Mesenchymal stem cell (in vitro differentiated cells and primary cell): ENCODE measurements at regions not wholly inside any gene's neighbourhood (a gene's known extent, or its start where the extent isn't known, plus 50 kb on each side); places are given as distances from the start of the nearest gene placed in this dataset.

Source experiments
- DNase-seq: peaks from one replicate; pipeline ENCODE4 v3.0.0-alpha.2; 2013
- H2AFZ ChIP-seq: one replicate; pipeline ENCODE4 v1.6.1; 2013; ENCODE audit warnings: low read depth, mild to moderate bottlenecking, control low read depth, inconsistent platforms, low read length, moderate library complexity
- H2AK5ac ChIP-seq: 2 replicates; pipeline ENCODE4 v1.6.1; 2013; ENCODE audit warnings: low read length, moderate library complexity, mild to moderate bottlenecking, inconsistent platforms; ENCODE audit not compliant: severe bottlenecking
- H2BK120ac ChIP-seq: one replicate; pipeline ENCODE4 v1.6.1; 2013; ENCODE audit warnings: low read depth, mild to moderate bottlenecking, inconsistent platforms, low read length, moderate library complexity
- H2BK12ac ChIP-seq, 2 experiments: one replicate each; pipeline ENCODE4 v1.6.1; 2013; ENCODE audit warnings: inconsistent platforms in 2 of 2, low read length in 2 of 2, mild to moderate bottlenecking in 2 of 2, moderate library complexity in 2 of 2, control low read depth in 1 of 2
- H2BK15ac ChIP-seq: one replicate; pipeline ENCODE4 v1.6.1; 2013; ENCODE audit warnings: mild to moderate bottlenecking, low read depth, inconsistent platforms; ENCODE audit not compliant: poor library complexity, severe bottlenecking
- H2BK5ac ChIP-seq: 2 replicates; pipeline ENCODE4 v1.6.1; 2013; ENCODE audit warnings: low read depth, mild to moderate bottlenecking, low read length, control low read depth, inconsistent platforms; ENCODE audit not compliant: poor library complexity, severe bottlenecking
- H3K14ac ChIP-seq, 2 experiments: one replicate each; pipeline ENCODE4 v1.6.1; 2013; ENCODE audit warnings: inconsistent platforms in 2 of 2, low read length in 2 of 2, control low read depth in 1 of 2, mild to moderate bottlenecking in 1 of 2, moderate library complexity in 1 of 2
- H3K18ac ChIP-seq, 2 experiments: one replicate each; pipeline ENCODE4 v1.6.1; 2013; ENCODE audit warnings: inconsistent platforms in 2 of 2, low read length in 2 of 2, control low read depth in 1 of 2, low read depth in 1 of 2, mild to moderate bottlenecking in 1 of 2
- H3K23ac ChIP-seq, 2 experiments: one replicate each; pipeline ENCODE4 v1.6.1; 2013; ENCODE audit warnings: inconsistent platforms in 2 of 2, low read length in 2 of 2, mild to moderate bottlenecking in 2 of 2, moderate library complexity in 2 of 2, control low read depth in 1 of 2
- H3K27ac ChIP-seq: 2 replicates; pipeline ENCODE4 v1.5.1; 2013; ENCODE audit warnings: mild to moderate bottlenecking, moderate library complexity, low read length, control low read depth, inconsistent platforms; ENCODE audit not compliant: poor library complexity, severe bottlenecking
- H3K27me3 ChIP-seq, 2 experiments: 2 replicates each; pipeline versions ENCODE4 v1.6.1 to v1.7.0; 2013; ENCODE audit warnings: low read length in 2 of 2, mild to moderate bottlenecking in 2 of 2, moderate library complexity in 2 of 2, control low read depth in 1 of 2, inconsistent platforms in 1 of 2; ENCODE audit not compliant: control insufficient read depth in 1 of 2, insufficient read depth in 1 of 2
- H3K36me3 ChIP-seq, 2 experiments: 2 replicates each; pipeline versions ENCODE4 v1.6.1 to v1.7.0; 2013; ENCODE audit warnings: low read length in 2 of 2, control low read depth in 1 of 2, inconsistent platforms in 1 of 2, low read depth in 1 of 2, mild to moderate bottlenecking in 1 of 2; ENCODE audit not compliant: insufficient read depth in 2 of 2, control insufficient read depth in 1 of 2
- H3K4ac ChIP-seq, 2 experiments: one replicate each; pipeline ENCODE4 v1.6.1; 2013; ENCODE audit warnings: inconsistent platforms in 2 of 2, low read length in 2 of 2, mild to moderate bottlenecking in 2 of 2, moderate library complexity in 2 of 2, control low read depth in 1 of 2, low read depth in 1 of 2
- H3K4me1 ChIP-seq: 2 replicates; pipeline ENCODE4 v1.6.1; 2013; ENCODE audit warnings: low read depth, low read length, control low read depth; ENCODE audit not compliant: control insufficient read depth, insufficient read depth
- H3K4me2 ChIP-seq: 2 replicates; pipeline ENCODE4 v1.6.1; 2013; ENCODE audit warnings: low read length, mild to moderate bottlenecking, inconsistent platforms; ENCODE audit not compliant: poor library complexity, severe bottlenecking
- H3K4me3 ChIP-seq, 2 experiments: 2 replicates each; pipeline versions ENCODE4 v1.5.1 to v1.7.0; 2013; ENCODE audit warnings: low read length in 2 of 2, mild to moderate bottlenecking in 2 of 2, control low read depth in 1 of 2, low read depth in 1 of 2; ENCODE audit not compliant: insufficient read depth in 1 of 2
- H3K79me1 ChIP-seq: replicated peaks from 2 replicates; pipeline ENCODE4 v1.6.1; 2013; ENCODE audit warnings: mild to moderate bottlenecking, control low read depth, low read length, inconsistent platforms; ENCODE audit not compliant: poor library complexity, severe bottlenecking
- H3K9ac ChIP-seq: 2 replicates; pipeline ENCODE4 v1.7.0; 2013; ENCODE audit warnings: mild to moderate bottlenecking, low read length, moderate library complexity
- H3K9me3 ChIP-seq: 2 replicates; pipeline ENCODE4 v1.7.0; 2013; ENCODE audit warnings: mild to moderate bottlenecking, low read length; ENCODE audit not compliant: control insufficient read depth
- H4K8ac ChIP-seq: one replicate; pipeline ENCODE4 v1.6.1; 2013; ENCODE audit warnings: inconsistent platforms, mild to moderate bottlenecking, low read length, moderate library complexity
- H4K91ac ChIP-seq: one replicate; pipeline ENCODE4 v1.6.1; 2013; ENCODE audit warnings: mild to moderate bottlenecking, low read length, inconsistent platforms
- WGBS: methylation state at CpG from one replicate; pipeline ENCODE4 v1.1.7; 2013; ENCODE audit warnings: mixed read lengths; 5-methylcytosine and 5-hydroxymethylcytosine counted together

- H2BK120ac ChIP-seq = no peak overlapping the region
- WGBS = 86% methylated on average over 10 of the region's 13 CpGs
- no peak overlapping the region for H3K27ac ChIP-seq
- no peak overlapping the region for H2BK5ac ChIP-seq
- H3K9me3 ChIP-seq = no peaks in the 10 kb centered on the region
- H2BK15ac ChIP-seq = no peak overlapping the region
- peak overlapping the region; percentile 35 for H3K9ac ChIP-seq
- peaks cover 9 to 34% of the 10 kb centered on the region in 2 experiments for H3K27me3 ChIP-seq
- H3K4me2 ChIP-seq = no peak overlapping the region
- H4K8ac ChIP-seq = no peak overlapping the region
- no peak overlapping the region for H3K18ac ChIP-seq
- no peak overlapping the region for H2AFZ ChIP-seq
- no peak overlapping the region for H4K91ac ChIP-seq
- no peak overlapping the region for H3K14ac ChIP-seq
- H3K4me3 ChIP-seq = no peak overlapping the region
- H3K4ac ChIP-seq = no peak overlapping the region
- H3K4me1 ChIP-seq = peaks cover 1% of the 10 kb centered on the region
- no peak overlapping the region for H2AK5ac ChIP-seq
- H3K79me1 ChIP-seq = no peaks in the 10 kb centered on the region
- no peak overlapping the region for H3K23ac ChIP-seq
- H3K36me3 ChIP-seq = no peaks in the 10 kb centered on the region
- no peak overlapping the region for H2BK12ac ChIP-seq
- no peak for DNase-seq
Observed at GRCh38 chr6:168369786-168370185, 50.2 kb upstream of the DACT2 start.

- no peak overlapping the region for H4K91ac ChIP-seq
Observed at GRCh38 chr6:168370310-168370991, 50.9 kb upstream of the DACT2 start.

DNA sequence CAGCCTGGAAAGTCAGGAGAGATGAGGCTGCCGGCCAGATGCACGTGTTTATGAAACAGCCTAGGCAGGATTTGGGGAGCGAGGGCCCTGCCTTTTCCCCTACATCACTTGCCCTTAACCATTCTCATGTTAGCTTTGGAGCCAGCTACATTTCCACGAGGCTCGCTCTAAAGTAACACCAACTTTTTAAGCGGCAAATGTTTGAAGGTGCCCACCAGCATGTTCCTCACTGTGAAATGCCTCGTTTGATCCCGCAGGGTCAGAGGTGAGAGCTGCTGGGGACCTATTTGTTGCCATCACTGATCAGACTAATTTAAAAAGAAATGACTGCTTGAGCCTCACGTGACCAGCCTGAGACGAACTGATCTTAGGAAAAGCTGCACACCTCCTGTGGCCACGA is 51.6 kb upstream of the DACT2 start:
- no peak overlapping the region for H3K4me3 ChIP-seq
- peaks cover 11 to 34% of the 10 kb centered on the region in 2 experiments for H3K27me3 ChIP-seq
- 92% methylated on average over 11 of the region's 11 CpGs for WGBS
- H3K4ac ChIP-seq = no peak overlapping the region
- no peak overlapping the region for H2BK5ac ChIP-seq
- no peak overlapping the region for H3K4me2 ChIP-seq
- H3K79me1 ChIP-seq = no peaks in the 10 kb centered on the region
- peaks cover 1% of the 10 kb centered on the region for H3K4me1 ChIP-seq
- no peak overlapping the region for H2BK15ac ChIP-seq
- H3K18ac ChIP-seq = no peak overlapping the region
- no peak overlapping the region for H4K8ac ChIP-seq
- H2BK12ac ChIP-seq = no peak overlapping the region
- H2BK120ac ChIP-seq = no peak overlapping the region
- H4K91ac ChIP-seq = no peak overlapping the region
- no peak overlapping the region for H2AFZ ChIP-seq
- H3K14ac ChIP-seq = no peak overlapping the region
- H2AK5ac ChIP-seq = no peak overlapping the region
- H3K27ac ChIP-seq = no peak overlapping the region
- no peaks in the 10 kb centered on the region for H3K36me3 ChIP-seq
- no peak overlapping the region for H3K9ac ChIP-seq
- no peak overlapping the region for H3K23ac ChIP-seq
- no peak for DNase-seq
- no peaks in the 10 kb centered on the region for H3K9me3 ChIP-seq

More at GRCh38 chr6:168370310-168370991, 50.9 kb upstream of the DACT2 start:
- Histone ChIP-seq H3K9me3 (no peaks in the 10 kb centered on the region), H3K79me1 (no peaks in the 10 kb centered on the region), H2AFZ (no peak overlapping the region), H2BK5ac (no peak overlapping the region), H3K27me3 (peaks cover 11 to 34% of the 10 kb centered on the region in 2 experiments), H4K8ac (no peak overlapping the region), H3K4me3 (no peak overlapping the region), H3K27ac (no peak overlapping the region), H3K4ac (no peak overlapping the region), H3K4me1 (peaks cover 1% of the 10 kb centered on the region), H3K14ac (no peak overlapping the region), H3K23ac (no peak overlapping the region), H3K36me3 (no peaks in the 10 kb centered on the region), H3K9ac (peak overlapping the region; percentile 35), H3K4me2 (no peak overlapping the region), H2BK12ac (no peak overlapping the region), H2AK5ac (no peak overlapping the region), H2BK120ac (no peak overlapping the region), H2BK15ac (no peak overlapping the region), H3K18ac (peak overlapping the region in 1 of 2 experiments; percentile 6)
- peak; percentile 7 for DNase-seq
- whole genome bisulfite sequencing = 58% methylated on average over 43 of the region's 43 CpGs

- no peaks in the 10 kb centered on the region for H3K79me1 ChIP-seq
- H3K4me2 ChIP-seq = no peak overlapping the region
- no peak overlapping the region for H3K18ac ChIP-seq
- H3K14ac ChIP-seq = no peak overlapping the region
- peaks cover 1% of the 10 kb centered on the region for H3K4me1 ChIP-seq
- H4K91ac ChIP-seq = no peak overlapping the region
- no peak overlapping the region for H3K4me3 ChIP-seq
- no peak overlapping the region for H4K8ac ChIP-seq
- H2BK15ac ChIP-seq = no peak overlapping the region
- no peak overlapping the region for H2AK5ac ChIP-seq
- no peak overlapping the region for H3K4ac ChIP-seq
- H2AFZ ChIP-seq = no peak overlapping the region
- H3K27ac ChIP-seq = no peak overlapping the region
- H3K9me3 ChIP-seq = no peaks in the 10 kb centered on the region
- H3K27me3 ChIP-seq = peaks cover 11 to 34% of the 10 kb centered on the region in 2 experiments
- H2BK5ac ChIP-seq = no peak overlapping the region
- H2BK120ac ChIP-seq = no peak overlapping the region
- H3K36me3 ChIP-seq = no peaks in the 10 kb centered on the region
- 97% methylated on average over 6 of the region's 6 CpGs for WGBS
- no peak overlapping the region for H3K23ac ChIP-seq
- no peak overlapping the region for H3K9ac ChIP-seq
- no peak overlapping the region for H2BK12ac ChIP-seq
- DNase-seq = no peak
Observed at GRCh38 chr6:168371618-168371980, 52.0 kb upstream of the DACT2 start.
